ENCODE measurements at regions not wholly inside any gene's neighbourhood (a gene's known extent, or its start where the extent isn't known, plus 50 kb on each side); places are given as distances from the start of the nearest gene placed in this dataset.
"Not testable (repeated sequence)": the region's sequence is repeated elsewhere in the genome, so short reads cannot be mapped to it uniquely, and the experiment has no call there.

DNA sequence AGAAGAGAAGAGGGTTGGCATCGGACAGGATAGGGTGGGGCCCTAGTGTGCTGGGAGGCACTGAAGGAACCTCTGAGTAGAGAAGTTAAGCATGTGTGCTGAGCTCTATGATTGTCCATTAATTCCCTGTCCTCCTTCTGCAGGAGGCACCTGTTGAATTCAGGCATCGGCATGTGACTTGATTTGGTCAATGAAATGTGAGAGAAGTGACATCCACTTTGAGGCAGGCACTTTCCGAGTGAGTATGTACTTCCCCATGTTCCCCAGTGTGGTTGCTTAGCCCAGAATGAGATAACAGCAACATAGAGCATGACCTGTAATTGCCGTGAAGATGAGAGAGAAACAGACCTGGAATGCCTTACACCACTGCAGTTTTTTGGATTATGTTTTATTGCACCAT is 224.8 kb downstream of the RPLP1 start (continued):
- TF ChIP-seq, protein P1, sequence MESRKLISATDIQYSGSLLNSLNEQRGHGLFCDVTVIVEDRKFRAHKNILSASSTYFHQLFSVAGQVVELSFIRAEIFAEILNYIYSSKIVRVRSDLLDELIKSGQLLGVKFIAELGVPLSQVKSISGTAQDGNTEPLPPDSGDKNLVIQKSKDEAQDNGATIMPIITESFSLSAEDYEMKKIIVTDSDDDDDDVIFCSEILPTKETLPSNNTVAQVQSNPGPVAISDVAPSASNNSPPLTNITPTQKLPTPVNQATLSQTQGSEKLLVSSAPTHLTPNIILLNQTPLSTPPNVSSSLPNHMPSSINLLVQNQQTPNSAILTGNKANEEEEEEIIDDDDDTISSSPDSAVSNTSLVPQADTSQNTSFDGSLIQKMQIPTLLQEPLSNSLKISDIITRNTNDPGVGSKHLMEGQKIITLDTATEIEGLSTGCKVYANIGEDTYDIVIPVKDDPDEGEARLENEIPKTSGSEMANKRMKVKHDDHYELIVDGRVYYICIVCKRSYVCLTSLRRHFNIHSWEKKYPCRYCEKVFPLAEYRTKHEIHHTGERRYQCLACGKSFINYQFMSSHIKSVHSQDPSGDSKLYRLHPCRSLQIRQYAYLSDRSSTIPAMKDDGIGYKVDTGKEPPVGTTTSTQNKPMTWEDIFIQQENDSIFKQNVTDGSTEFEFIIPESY (IDR thresholded peaks at IDR 0.05), result no peak

DNA sequence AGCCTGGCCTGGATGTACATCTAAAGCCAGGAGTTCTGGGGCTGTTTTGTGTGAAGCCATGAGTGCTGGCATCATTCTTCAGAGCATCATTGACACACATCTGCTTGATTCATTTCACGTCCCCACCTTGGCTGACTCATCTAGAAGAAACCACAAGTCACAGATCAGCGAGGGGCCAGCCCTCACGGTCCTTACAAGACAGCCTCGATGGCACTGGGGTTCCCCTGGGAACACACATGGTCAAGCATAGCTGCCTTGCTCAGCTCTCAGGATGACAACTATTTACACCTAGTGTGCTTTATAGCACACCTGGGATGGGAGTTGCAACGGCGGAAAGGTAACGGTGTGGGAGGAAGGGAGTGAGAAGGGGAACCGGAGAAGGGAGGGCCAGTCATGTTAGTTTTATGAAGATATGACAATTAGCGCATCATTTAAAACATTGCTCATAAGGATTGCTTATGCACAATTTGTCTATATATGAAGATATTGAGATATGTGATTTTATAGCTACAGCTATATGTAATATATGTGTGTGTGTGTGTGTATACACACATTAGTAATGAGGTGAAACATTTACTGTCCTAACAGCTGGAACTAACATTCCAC is 227.1 kb downstream of the RPLP1 start:
- Histone ChIP-seq H3K9ac (ENCODE audit: low read depth in 1 of 2, low read length in 2 of 2) (no peak overlapping the region), H3K36me3 (ENCODE audit: control insufficient read depth in 4 of 4, insufficient read depth in 3 of 4, low read depth in 1 of 4, low read length in 3 of 4) (no peaks in the 10 kb centered on the region), H3K9me3 (ENCODE audit: control insufficient read depth in 4 of 4, low read length in 3 of 4) (peaks cover 0 to 5% (median 1%) of the 10 kb centered on the region in 4 donors), H3K4me1 (ENCODE audit: control insufficient read depth in 4 of 4, insufficient read depth in 4 of 4, low read length in 3 of 4) (no peaks in the 10 kb centered on the region), H3K27ac (ENCODE audit: low read depth in 1 of 2, low read length in 2 of 2) (no peak overlapping the region), H3K4me3 (ENCODE audit: low read depth in 1 of 3, low read length in 3 of 3) (no peak overlapping the region), H3K27me3 (ENCODE audit: control insufficient read depth in 4 of 4, insufficient read depth in 4 of 4, low read length in 3 of 4) (no peaks in the 10 kb centered on the region)
- TF ChIP-seq, protein P2, sequence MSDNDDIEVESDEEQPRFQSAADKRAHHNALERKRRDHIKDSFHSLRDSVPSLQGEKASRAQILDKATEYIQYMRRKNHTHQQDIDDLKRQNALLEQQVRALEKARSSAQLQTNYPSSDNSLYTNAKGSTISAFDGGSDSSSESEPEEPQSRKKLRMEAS (IDR thresholded peaks at IDR 0.05), result no peak
- TF ChIP-seq HNF4G (IDR thresholded peaks at IDR 0.05), result no peak
- TF ChIP-seq YY1 (IDR thresholded peaks at IDR 0.05), result no peak
- TF ChIP-seq TAF1 (conservative IDR thresholded peaks at IDR 0.05), result no peak
- TF ChIP-seq, protein P3, sequence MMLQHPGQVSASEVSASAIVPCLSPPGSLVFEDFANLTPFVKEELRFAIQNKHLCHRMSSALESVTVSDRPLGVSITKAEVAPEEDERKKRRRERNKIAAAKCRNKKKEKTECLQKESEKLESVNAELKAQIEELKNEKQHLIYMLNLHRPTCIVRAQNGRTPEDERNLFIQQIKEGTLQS (IDR thresholded peaks at IDR 0.05), result no peak
- TF ChIP-seq GABPA (IDR thresholded peaks at IDR 0.05 in 1 of 2, conservative IDR thresholded peaks at IDR 0.05 in 1 of 2), result no peak
- TF ChIP-seq NR2F2 (IDR thresholded peaks at IDR 0.05), result no peak
- TF ChIP-seq RAD21 (IDR thresholded peaks at IDR 0.05), result no peak
- TF ChIP-seq, protein P4, sequence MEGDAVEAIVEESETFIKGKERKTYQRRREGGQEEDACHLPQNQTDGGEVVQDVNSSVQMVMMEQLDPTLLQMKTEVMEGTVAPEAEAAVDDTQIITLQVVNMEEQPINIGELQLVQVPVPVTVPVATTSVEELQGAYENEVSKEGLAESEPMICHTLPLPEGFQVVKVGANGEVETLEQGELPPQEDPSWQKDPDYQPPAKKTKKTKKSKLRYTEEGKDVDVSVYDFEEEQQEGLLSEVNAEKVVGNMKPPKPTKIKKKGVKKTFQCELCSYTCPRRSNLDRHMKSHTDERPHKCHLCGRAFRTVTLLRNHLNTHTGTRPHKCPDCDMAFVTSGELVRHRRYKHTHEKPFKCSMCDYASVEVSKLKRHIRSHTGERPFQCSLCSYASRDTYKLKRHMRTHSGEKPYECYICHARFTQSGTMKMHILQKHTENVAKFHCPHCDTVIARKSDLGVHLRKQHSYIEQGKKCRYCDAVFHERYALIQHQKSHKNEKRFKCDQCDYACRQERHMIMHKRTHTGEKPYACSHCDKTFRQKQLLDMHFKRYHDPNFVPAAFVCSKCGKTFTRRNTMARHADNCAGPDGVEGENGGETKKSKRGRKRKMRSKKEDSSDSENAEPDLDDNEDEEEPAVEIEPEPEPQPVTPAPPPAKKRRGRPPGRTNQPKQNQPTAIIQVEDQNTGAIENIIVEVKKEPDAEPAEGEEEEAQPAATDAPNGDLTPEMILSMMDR (IDR thresholded peaks at IDR 0.05; ENCODE audit: low read depth, low read length, missing input control), result no peak
- no peak for TF ChIP-seq JUND (IDR thresholded peaks at IDR 0.05)
- TF ChIP-seq HNF4A (conservative IDR thresholded peaks at IDR 0.05), result no peak
- DNase-seq (ENCODE audit: low spot score), result no peak
- 86% methylated on average over 9 of the region's 9 CpGs for WGBS

DNA sequence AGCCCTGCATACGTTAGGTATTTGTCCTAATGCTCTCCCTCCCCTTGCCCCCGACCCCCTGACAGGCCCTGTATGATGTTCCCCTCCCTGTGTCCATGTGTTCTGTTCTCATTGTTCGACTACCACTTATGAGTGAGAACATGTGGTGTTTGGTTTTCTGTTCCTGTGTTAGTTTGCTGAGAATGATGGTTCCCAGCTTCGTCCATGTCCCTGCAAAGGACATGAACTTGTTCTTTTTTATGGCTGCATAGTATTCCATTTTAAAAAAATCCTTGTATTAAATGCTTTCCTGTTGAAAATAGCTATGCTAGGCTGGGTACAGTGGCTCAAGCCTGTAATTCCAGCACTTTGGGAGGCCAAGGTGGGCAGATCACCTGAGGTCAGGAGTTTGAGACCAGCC is 232.2 kb downstream of the RPLP1 start:
- H3K27ac ChIP-seq (ENCODE audit: low read depth in 1 of 2, low read length in 2 of 2); H3K36me3 ChIP-seq (ENCODE audit: control insufficient read depth in 4 of 4, insufficient read depth in 3 of 4, low read depth in 1 of 4, low read length in 3 of 4); H3K9ac ChIP-seq (ENCODE audit: low read depth in 1 of 2, low read length in 2 of 2); H3K27me3 ChIP-seq (ENCODE audit: control insufficient read depth in 4 of 4, insufficient read depth in 4 of 4, low read length in 3 of 4); DNase-seq (ENCODE audit: low spot score); H3K4me1 ChIP-seq (ENCODE audit: control insufficient read depth in 4 of 4, insufficient read depth in 4 of 4, low read length in 3 of 4); H3K4me3 ChIP-seq (ENCODE audit: low read depth in 1 of 3, low read length in 3 of 3): not testable (repeated sequence)
- H3K9me3 ChIP-seq (ENCODE audit: control insufficient read depth in 4 of 4, low read length in 3 of 4), result peaks cover 2 to 18% (median 12%) of the 10 kb centered on the region in 4 donors
- WGBS, result 79% methylated on average over 4 of the region's 4 CpGs

Data from liver (tissue), 8 donors.